ENCODE measurements at regions not wholly inside any gene's neighbourhood (a gene's known extent, or its start where the extent isn't known, plus 50 kb on each side); places are given as distances from the start of the nearest gene placed in this dataset.

GRCh38 chr2:14185906-14186305, 446.6 kb upstream of the LRATD1 start:
- no peak for TF ChIP-seq CTCF (IDR thresholded peaks at IDR 0.05)
- no peak for TF ChIP-seq EZH2 (IDR thresholded peaks at IDR 0.05)
- TF ChIP-seq EZH2phosphoT487 (IDR thresholded peaks at IDR 0.05), result no peak
